ENCODE measurements at regions not wholly inside any gene's neighbourhood (a gene's known extent, or its start where the extent isn't known, plus 50 kb on each side); places are given as distances from the start of the nearest gene placed in this dataset.

GRCh38 chr1:38275960-38276359, 229.4 kb upstream of the POU3F1 start:
- DNase-seq: no peak

GRCh38 chr1:38274974-38275373, 228.4 kb upstream of the POU3F1 start:
- no peak for DNase-seq

GRCh38 chr1:38273196-38273804, 226.7 kb upstream of the POU3F1 start:
- no peak for DNase-seq

- DNase-seq: no peak
These were observed 225.9 kb upstream of the POU3F1 start for GRCh38 chr1:38272515-38272914.

- DNase-seq: no peak
These were observed 224.4 kb upstream of the POU3F1 start for GRCh38 chr1:38270849-38271633.

GRCh38 chr1:38269923-38270848, 223.6 kb upstream of the POU3F1 start:
- DNase-seq: no peak

GRCh38 chr1:38268226-38268625, 221.6 kb upstream of the POU3F1 start:
- DNase-seq: no peak

GRCh38 chr1:38267037-38268036, 220.7 kb upstream of the POU3F1 start:
- no peak for DNase-seq

- no peak for DNase-seq
These were observed 219.6 kb upstream of the POU3F1 start for GRCh38 chr1:38266197-38266520.

GRCh38 chr1:38265293-38266196, 219.0 kb upstream of the POU3F1 start:
- DNase-seq: no peak

GRCh38 chr1:38263438-38263837, 216.8 kb upstream of the POU3F1 start:
- DNase-seq: no peak

- DNase-seq: no peak
These were observed 215.0 kb upstream of the POU3F1 start for GRCh38 chr1:38261574-38261973.

- no peak for DNase-seq
These were observed 211.6 kb upstream of the POU3F1 start for GRCh38 chr1:38258085-38258627.

GRCh38 chr1:38257374-38257773, 210.8 kb upstream of the POU3F1 start:
- DNase-seq: no peak

GRCh38 chr1:38256072-38256471, 209.5 kb upstream of the POU3F1 start:
- no peak for DNase-seq

GRCh38 chr1:38253314-38253713, 206.7 kb upstream of the POU3F1 start:
- DNase-seq: no peak

GRCh38 chr1:38250356-38250755, 203.8 kb upstream of the POU3F1 start:
- DNase-seq: no peak

- DNase-seq: no peak
These were observed 202.4 kb upstream of the POU3F1 start for GRCh38 chr1:38249001-38249400.

GRCh38 chr1:38246955-38247952, 200.7 kb upstream of the POU3F1 start:
- no peak for DNase-seq
